MM.1S (cell line): ENCODE measurements at regions not wholly inside any gene's neighbourhood (a gene's known extent, or its start where the extent isn't known, plus 50 kb on each side); places are given as distances from the start of the nearest gene placed in this dataset.

Experiments used
- EZH2 ChIP-seq: fragments of 300-600 bp; sonication (generic); optimal IDR thresholded peaks from 2 replicates; pipeline ENCODE3; 2017; ENCODE audit warnings: low read depth, mild to moderate bottlenecking, antibody characterized with exemption, low read length, mixed read lengths
- EZH2phosphoT487 ChIP-seq: fragments of 300-600 bp; sonication (generic); IDR thresholded peaks from 2 replicates; pipeline ENCODE4 v1.6.1; 2018; ENCODE audit warnings: antibody characterized with exemption, low read length
- TF ChIP-seq, protein P1 (sequence below): fragments of 300-600 bp; sonication (generic); IDR thresholded peaks from 2 replicates; pipeline ENCODE4 v1.5.1; 2016; ENCODE audit warnings: antibody characterized with exemption, low read length, mixed read lengths

DNA sequence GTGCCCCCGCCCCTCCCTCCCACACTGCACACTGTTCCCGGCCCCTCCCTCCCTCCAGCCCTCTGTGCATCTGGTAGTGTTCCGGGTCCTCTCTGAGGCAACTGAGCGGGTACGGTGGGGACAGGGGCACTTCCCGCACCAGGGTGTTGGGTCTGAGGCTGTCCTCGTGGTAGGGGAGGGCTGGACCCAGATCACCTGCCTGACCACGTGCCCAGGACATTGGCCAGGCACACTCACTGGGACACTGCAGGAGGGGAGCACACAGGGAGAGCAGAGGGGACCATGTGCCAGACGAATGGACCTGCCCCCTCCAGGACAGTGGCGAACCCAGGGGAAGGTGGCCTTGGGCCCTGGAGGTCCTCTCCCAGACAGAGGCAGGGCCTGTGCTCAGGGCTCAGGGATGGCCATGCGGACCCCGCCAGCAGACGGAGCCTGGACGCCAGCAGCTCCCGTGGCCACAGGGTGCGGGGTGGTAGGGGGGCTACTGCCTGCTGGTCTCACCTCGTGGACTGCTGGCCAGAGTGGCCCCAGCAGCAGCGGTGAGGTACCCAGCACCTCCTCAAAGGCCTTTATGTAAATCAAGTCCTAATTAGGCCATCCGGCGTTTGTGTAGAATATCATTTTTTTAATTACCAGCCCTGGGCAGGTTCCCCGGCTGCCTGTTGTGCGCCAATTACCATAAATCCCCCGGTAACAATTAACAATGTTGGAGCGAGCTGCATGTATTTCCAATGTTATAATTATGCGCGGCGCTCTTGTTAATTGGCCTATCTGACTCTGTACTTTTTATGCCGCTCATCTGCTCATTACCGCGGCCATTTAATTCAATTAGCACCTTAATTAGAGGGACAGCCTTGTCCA, 106.9 kb downstream of the FAM53A start:
- TF ChIP-seq, protein P1, sequence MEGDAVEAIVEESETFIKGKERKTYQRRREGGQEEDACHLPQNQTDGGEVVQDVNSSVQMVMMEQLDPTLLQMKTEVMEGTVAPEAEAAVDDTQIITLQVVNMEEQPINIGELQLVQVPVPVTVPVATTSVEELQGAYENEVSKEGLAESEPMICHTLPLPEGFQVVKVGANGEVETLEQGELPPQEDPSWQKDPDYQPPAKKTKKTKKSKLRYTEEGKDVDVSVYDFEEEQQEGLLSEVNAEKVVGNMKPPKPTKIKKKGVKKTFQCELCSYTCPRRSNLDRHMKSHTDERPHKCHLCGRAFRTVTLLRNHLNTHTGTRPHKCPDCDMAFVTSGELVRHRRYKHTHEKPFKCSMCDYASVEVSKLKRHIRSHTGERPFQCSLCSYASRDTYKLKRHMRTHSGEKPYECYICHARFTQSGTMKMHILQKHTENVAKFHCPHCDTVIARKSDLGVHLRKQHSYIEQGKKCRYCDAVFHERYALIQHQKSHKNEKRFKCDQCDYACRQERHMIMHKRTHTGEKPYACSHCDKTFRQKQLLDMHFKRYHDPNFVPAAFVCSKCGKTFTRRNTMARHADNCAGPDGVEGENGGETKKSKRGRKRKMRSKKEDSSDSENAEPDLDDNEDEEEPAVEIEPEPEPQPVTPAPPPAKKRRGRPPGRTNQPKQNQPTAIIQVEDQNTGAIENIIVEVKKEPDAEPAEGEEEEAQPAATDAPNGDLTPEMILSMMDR: no peak
- no peak for TF ChIP-seq EZH2
- no peak for TF ChIP-seq EZH2phosphoT487
